Body of pancreas (tissue), 4 donors: ENCODE measurements at regions not wholly inside any gene's neighbourhood (a gene's known extent, or its start where the extent isn't known, plus 50 kb on each side); places are given as distances from the start of the nearest gene placed in this dataset.

Experiments
- ATAC-seq: fragments of 150-250 bp; one replicate; pipeline ENCODE4 v1.9.1; 2016
- DNase-seq, 4 donors: peaks; one replicate each; pipeline ENCODE4 v3.0.0-alpha.2; 2019
- H3K27ac ChIP-seq, 4 donors: fragments of 200-600 bp; sonication (generic); 1 replicate in 3 of 4; 2 replicates in 1 of 4; pipeline versions ENCODE4 v1.5.1 to v1.6.1; 2016 to 2019; ENCODE audit warnings: mild to moderate bottlenecking in 1 of 4, mixed read lengths in 1 of 4, moderate library complexity in 1 of 4
- H3K27me3 ChIP-seq, 2 donors: fragments of 200-600 bp; sonication (generic); one replicate each; pipeline ENCODE4 v1.6.0; 2016; ENCODE audit warnings: mild to moderate bottlenecking in 1 of 2
- H3K36me3 ChIP-seq, 2 donors: fragments of 200-600 bp; sonication (generic); replicated peaks in 1 of 2; 2 replicates each; pipeline ENCODE4 v1.5.1; 2016; ENCODE audit warnings: low read depth in 2 of 2; ENCODE audit not compliant: insufficient read depth in 1 of 2
- H3K4me1 ChIP-seq: fragments of 200-600 bp; sonication (generic); one replicate; pipeline ENCODE4 v1.6.0; 2016
- H3K4me3 ChIP-seq, 2 donors: fragments of 200-600 bp; sonication (generic); 1 replicate in 1 of 2; 2 replicates in 1 of 2; pipeline ENCODE4 v1.5.1; 2016 to 2019
- H3K9me3 ChIP-seq, 3 donors: fragments of 200-600 bp; sonication (generic); 1 replicate in 2 of 3; 2 replicates in 1 of 3; pipeline ENCODE4 v1.5.1; 2016
- POLR2A ChIP-seq, 3 donors: fragments of 450-650 bp; IDR thresholded peaks; one replicate each; pipeline ENCODE4 v1.6.1; 2016; ENCODE audit warnings: antibody characterized with exemption in 3 of 3, mild to moderate bottlenecking in 2 of 3
- WGBS, 2 donors: methylation state at CpG; one replicate each; pipeline ENCODE4 v1.1.5; 2017; 5-methylcytosine and 5-hydroxymethylcytosine counted together
- intact Hi-C: fragments of 100-400 bp; cut with DNase I; formaldehyde crosslinking; loops from one replicate; pipeline ENCODE4 v1.15.1; 2023
- TF ChIP-seq, protein P1 (sequence below), 7 experiments: fragments of 450-650 bp in 4 of 7; fragments of 200-600 bp in 3 of 7; sonication (generic) in 3 of 7; IDR thresholded peaks; one replicate each; pipeline ENCODE4 v1.5.1; 2016 to 2019; ENCODE audit warnings: antibody characterized with exemption in 7 of 7

DNA sequence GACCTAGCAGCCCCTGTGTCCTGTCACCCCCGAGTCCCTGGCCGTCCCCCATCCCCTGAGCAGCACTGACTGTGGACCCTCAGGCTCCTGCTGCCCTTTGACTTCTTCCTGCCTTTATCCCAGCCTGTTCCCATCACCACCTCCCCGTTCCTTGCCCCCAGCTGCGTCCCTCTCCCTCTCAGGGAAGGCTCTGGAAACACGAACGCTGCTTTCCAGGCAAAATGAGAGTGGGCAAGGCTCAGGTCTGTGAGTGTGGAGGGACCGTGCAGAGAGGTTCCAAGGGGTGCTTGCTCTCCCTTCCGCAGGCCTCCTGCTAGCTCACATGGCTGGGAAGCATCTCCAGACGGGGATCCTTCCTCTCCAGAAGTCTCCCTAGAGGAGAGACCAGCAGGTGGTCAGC lies 501.8 kb upstream of the SALL3 start:
- intact Hi-C loops = no loop called here
- ATAC-seq (no peak), DNase-seq (no peak)
- H3K4me3 ChIP-seq = no peak overlapping the region
- H3K27me3 ChIP-seq = no peaks in the 10 kb centered on the region
- H3K27ac ChIP-seq = no peak overlapping the region
- H3K4me1 ChIP-seq = no peaks in the 10 kb centered on the region
- 56 to 60% methylated on average over 9 of the region's 9 CpGs for WGBS, 2 donors
- TF ChIP-seq, protein P1, sequence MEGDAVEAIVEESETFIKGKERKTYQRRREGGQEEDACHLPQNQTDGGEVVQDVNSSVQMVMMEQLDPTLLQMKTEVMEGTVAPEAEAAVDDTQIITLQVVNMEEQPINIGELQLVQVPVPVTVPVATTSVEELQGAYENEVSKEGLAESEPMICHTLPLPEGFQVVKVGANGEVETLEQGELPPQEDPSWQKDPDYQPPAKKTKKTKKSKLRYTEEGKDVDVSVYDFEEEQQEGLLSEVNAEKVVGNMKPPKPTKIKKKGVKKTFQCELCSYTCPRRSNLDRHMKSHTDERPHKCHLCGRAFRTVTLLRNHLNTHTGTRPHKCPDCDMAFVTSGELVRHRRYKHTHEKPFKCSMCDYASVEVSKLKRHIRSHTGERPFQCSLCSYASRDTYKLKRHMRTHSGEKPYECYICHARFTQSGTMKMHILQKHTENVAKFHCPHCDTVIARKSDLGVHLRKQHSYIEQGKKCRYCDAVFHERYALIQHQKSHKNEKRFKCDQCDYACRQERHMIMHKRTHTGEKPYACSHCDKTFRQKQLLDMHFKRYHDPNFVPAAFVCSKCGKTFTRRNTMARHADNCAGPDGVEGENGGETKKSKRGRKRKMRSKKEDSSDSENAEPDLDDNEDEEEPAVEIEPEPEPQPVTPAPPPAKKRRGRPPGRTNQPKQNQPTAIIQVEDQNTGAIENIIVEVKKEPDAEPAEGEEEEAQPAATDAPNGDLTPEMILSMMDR (IDR thresholded peaks at IDR 0.05) = no peak
- TF ChIP-seq POLR2A (IDR thresholded peaks at IDR 0.05) = no peak
- H3K36me3 ChIP-seq = no peaks in the 10 kb centered on the region
- H3K9me3 ChIP-seq = no peaks in the 10 kb centered on the region

DNA sequence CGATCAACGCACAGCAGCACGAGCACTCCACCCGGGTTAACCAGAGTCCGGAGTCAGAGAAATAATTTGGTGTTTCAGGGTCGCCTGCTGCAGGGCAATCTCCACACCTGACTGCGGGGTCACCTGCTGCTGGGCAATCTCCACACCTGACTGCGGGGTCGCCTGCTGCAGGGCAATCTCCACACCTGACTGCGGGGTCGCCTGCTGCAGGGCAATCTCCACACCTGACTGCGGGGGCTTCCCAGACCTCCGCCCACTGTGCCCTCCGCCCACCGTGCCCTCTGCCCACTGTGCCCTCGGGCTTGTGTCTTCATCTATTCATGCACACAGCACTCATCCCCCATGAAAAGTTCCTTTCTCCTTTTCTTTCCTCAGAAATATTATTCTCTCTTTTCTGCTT lies 500.2 kb upstream of the SALL3 start:
- Histone ChIP-seq H3K27ac (no peak overlapping the region), H3K36me3 (no peaks in the 10 kb centered on the region), H3K9me3 (no peaks in the 10 kb centered on the region), H3K27me3 (no peaks in the 10 kb centered on the region), H3K4me3 (no peak overlapping the region), H3K4me1 (no peaks in the 10 kb centered on the region)
- intact Hi-C loops = no loop called here
- ATAC-seq (no peak), DNase-seq (no peak)
- 74 to 89% methylated on average over 10 to 16 of the region's 16 CpGs for WGBS, 2 donors
- no peak for TF ChIP-seq POLR2A (IDR thresholded peaks at IDR 0.05)
- TF ChIP-seq, protein P1 (IDR thresholded peaks at IDR 0.05) = no peak

DNA sequence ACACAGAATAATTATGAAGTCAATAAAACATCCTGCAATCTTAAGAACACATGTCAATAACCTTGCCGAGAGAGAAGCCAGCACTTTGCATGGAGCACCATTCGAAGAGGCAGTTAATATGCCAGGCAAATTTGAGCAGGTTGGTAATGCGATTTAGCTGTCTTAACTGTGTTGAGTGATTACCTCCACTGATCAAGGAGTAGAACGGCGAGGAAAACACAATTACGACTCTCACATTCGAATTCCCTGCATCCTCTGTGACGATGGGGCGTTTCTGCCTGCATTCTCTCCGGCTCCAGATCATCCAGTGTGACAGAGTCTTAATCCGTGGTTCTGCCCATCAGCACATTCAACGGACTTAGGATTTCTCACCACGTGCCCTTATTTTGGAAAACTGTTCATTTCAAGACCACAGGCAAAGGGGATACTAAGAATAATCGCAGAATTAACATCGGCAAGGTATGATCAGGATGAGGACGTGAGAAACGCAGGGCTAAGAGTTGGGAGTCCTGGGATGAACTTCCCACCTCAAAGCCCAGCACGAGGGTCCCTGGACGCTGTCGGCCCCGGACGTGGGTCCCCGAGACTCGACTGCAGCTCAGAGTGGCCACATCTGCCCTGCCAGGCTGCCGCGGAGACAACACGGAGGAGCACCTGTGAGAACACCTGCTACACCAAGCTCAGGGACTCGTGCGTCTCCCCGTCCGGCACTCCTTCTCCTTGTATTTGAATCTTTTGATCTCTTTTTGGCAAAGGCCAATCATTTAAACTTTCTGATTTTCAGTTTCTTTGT lies 499.2 kb upstream of the SALL3 start:
- WGBS, 2 donors = 68% methylated on average over 31 of the region's 31 CpGs
- Histone ChIP-seq H3K36me3 (no peaks in the 10 kb centered on the region), H3K27me3 (no peaks in the 10 kb centered on the region), H3K9me3 (no peaks in the 10 kb centered on the region), H3K4me1 (no peaks in the 10 kb centered on the region), H3K27ac (no peak overlapping the region), H3K4me3 (no peak overlapping the region)
- intact Hi-C loops = no loop called here
- TF ChIP-seq, protein P1 (IDR thresholded peaks at IDR 0.05) = no peak
- no peak for TF ChIP-seq POLR2A (IDR thresholded peaks at IDR 0.05)
- ATAC-seq (no peak), DNase-seq (no peak)

DNA sequence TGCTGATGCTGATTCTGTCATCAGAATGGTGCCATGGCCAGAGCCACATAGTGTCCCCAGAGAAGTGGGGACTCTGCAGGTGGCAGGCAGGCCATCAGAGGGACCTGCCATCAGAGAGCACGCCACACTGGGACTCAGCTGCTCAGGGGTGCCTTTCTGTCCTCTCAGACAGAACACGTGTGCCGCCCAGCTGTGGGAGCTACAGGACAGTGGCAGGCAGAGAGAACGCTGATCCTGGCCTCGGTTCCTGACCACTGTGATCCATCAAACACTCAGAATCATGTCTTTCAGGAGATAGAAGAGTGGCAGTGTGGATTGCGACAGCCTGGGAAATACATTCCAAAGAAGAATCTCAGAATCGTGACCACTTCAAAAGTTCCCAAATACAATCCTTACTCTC lies 497.2 kb upstream of the SALL3 start:
- Histone ChIP-seq H3K27me3 (no peaks in the 10 kb centered on the region), H3K36me3 (no peaks in the 10 kb centered on the region), H3K27ac (no peak overlapping the region), H3K4me1 (no peaks in the 10 kb centered on the region), H3K9me3 (no peaks in the 10 kb centered on the region), H3K4me3 (no peak overlapping the region)
- intact Hi-C loops = no loop called here
- WGBS, 2 donors = 58% methylated on average over 5 to 7 of the region's 7 CpGs
- no peak for DNase-seq
- TF ChIP-seq, protein P1 (IDR thresholded peaks at IDR 0.05) = no peak
- no peak for TF ChIP-seq POLR2A (IDR thresholded peaks at IDR 0.05)
- no peak for ATAC-seq

DNA sequence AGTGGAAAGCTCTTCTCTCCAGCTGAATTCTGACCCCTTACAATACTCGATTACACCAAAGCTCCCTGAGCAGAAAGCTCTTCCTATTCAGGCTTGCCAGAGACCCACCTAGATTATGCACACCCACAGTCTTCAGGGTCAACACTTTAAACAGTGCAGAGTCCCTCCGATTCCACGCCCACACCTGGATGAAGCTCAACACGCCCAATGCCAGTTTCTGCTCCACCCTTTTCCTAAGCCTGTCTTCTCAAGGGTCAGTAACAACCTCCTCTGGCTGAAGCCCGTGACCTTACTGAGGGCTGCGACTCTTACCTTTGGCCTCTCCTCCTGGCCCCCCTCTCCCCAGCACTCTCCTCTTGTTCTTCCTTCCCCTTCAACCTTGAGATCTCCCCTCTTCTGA lies 492.0 kb upstream of the SALL3 start:
- ATAC-seq (no peak), DNase-seq (no peak)
- Histone ChIP-seq H3K27me3 (no peaks in the 10 kb centered on the region), H3K27ac (no peak overlapping the region), H3K4me3 (no peak overlapping the region), H3K9me3 (no peaks in the 10 kb centered on the region), H3K36me3 (no peaks in the 10 kb centered on the region), H3K4me1 (no peaks in the 10 kb centered on the region)
- intact Hi-C loops = no loop called here
- no peak for TF ChIP-seq POLR2A (IDR thresholded peaks at IDR 0.05)
- TF ChIP-seq, protein P1 (IDR thresholded peaks at IDR 0.05) = no peak
- 57 to 66% methylated on average over 6 of the region's 6 CpGs for WGBS, 2 donors
